ENCODE measurements at regions not wholly inside any gene's neighbourhood (a gene's known extent, or its start where the extent isn't known, plus 50 kb on each side); places are given as distances from the start of the nearest gene placed in this dataset.

DNA sequence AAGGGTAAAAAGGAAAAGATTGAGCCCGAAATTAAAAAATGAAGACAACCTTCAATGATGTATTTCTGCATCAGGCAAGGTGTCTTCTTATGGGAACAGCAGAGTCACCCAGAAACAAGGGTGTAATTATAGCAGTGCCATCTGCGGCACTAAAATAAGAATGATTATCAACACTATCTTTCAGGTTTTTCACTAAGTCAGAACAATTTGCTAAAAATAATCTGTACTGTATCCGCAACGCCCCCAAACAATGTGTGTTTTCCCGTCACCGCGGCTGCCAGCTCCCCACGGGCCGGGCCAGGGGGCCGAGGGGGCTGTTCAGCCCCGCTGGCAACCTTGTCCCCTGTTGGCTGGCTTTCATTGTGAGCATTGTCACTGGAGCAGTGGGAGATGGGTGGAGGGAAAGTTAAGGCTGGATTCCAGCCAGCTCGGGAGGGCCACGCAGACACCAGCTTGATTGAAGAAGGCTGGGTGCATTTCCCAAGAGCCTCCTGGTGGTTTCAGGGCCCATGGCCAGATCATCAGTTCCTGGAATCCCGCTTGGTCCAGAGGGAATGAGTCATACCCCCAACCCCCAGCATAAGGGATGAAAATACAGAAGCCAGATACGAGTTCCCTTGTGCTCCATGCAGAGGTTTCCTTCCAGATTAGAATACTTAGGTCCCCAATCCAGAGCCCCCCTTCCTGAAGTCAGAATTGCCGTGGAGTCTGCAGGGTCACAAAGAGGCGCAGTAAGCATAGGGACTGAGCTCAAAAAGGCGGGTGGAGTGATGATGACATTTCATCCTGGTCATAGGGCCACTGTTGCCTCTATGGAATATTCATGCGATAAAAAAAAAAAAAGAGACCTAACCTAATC lies 90.2 kb upstream of the KLF13 start:
- no peak overlapping the region for H3K4me3 ChIP-seq (ENCODE audit: low read depth, low read length)
- TF ChIP-seq, protein P1, sequence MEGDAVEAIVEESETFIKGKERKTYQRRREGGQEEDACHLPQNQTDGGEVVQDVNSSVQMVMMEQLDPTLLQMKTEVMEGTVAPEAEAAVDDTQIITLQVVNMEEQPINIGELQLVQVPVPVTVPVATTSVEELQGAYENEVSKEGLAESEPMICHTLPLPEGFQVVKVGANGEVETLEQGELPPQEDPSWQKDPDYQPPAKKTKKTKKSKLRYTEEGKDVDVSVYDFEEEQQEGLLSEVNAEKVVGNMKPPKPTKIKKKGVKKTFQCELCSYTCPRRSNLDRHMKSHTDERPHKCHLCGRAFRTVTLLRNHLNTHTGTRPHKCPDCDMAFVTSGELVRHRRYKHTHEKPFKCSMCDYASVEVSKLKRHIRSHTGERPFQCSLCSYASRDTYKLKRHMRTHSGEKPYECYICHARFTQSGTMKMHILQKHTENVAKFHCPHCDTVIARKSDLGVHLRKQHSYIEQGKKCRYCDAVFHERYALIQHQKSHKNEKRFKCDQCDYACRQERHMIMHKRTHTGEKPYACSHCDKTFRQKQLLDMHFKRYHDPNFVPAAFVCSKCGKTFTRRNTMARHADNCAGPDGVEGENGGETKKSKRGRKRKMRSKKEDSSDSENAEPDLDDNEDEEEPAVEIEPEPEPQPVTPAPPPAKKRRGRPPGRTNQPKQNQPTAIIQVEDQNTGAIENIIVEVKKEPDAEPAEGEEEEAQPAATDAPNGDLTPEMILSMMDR (IDR thresholded peaks at IDR 0.05; ENCODE audit: low read depth, low read length) = no peak

DNA sequence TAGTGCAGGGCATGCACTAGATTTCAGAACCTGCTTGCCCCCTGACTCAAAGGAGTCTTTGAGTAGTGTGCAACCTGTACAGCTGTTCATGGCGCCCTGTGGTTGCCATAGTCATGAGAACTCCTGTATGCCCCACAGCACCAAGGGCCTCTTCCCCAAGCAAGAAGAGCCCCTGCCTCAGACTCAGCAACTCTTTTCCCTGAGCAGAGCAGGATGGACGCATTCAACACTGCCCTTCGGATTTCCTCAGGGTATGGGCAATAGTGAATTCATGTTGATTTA lies 89.7 kb upstream of the KLF13 start:
- TF ChIP-seq, protein P1 (IDR thresholded peaks at IDR 0.05; ENCODE audit: low read depth, low read length) = no peak
- no peak overlapping the region for H3K4me3 ChIP-seq (ENCODE audit: low read depth, low read length)

DNA sequence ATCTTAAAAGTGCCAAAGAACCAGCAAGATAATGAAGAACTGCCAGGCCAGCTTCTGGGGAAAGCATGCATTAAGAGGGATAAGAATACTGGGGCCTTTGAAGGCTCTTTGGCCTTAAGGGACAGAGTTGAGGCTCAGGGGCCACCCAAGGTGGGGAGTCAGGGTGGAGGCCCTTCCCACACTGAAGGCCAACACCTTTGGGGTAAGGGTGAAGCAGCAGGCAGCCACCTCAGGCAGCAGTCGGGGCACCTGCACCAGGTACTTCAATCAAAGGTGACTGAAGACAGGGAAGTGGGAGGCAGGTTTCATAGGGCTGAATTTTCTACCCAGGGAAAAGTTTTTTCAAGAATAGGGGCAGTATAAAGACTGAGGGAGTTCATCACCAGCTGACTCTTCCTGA lies 87.7 kb upstream of the KLF13 start:
- TF ChIP-seq, protein P1 (IDR thresholded peaks at IDR 0.05; ENCODE audit: low read depth, low read length) = no peak
- no peak overlapping the region for H3K4me3 ChIP-seq (ENCODE audit: low read depth, low read length)

DNA sequence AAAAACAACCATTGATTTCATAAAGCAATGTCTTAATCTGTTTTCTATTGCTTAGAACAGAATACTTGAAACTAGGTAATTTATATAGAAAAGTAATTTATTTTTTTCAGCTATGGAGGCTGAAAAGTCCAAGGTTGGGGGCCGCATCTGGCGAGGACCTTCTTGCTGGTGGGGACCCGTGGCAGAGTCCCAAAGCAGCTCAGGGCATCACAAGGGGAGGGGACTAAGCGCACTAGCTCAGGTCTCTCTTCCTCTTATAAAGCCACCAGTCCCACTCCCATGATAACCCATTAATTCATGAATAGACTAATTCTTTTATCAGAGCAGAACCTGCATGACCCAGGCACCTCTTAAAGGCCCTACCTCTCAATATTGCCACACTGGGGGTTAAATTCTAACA lies 87.2 kb upstream of the KLF13 start:
- TF ChIP-seq, protein P1 (IDR thresholded peaks at IDR 0.05; ENCODE audit: low read depth, low read length) = no peak
- no peak overlapping the region for H3K4me3 ChIP-seq (ENCODE audit: low read depth, low read length)

DNA sequence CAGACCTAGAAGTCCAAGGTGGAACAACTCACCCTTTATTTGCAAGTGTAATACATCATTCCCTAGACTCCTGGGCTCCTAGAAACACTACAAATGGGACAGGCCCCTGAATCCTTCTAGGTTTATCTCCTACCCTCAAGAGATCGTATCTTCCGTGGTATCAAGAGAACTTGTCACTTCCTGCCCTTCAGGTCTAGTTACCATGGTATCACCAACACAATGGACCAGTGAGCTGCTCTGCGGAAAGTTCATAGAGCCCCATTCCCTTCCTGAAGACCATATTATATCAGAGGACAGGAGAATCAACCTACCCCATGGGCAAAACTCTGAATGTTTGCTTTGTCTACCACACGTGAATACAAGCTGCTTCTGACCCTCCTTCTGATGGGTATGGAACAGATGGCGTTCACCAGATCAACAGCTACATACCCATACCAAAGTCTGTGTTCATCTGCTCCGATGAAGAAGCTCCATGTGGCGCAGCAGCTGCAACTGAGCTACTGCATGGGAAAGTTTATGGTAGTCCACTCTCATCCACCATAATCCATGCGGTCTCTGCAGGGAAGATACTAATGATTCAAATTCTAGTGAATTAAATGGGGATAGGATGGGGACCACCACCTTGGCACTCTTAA lies 84.6 kb upstream of the KLF13 start:
- TF ChIP-seq, protein P1 (IDR thresholded peaks at IDR 0.05; ENCODE audit: low read depth, low read length) = no peak
- no peak overlapping the region for H3K4me3 ChIP-seq (ENCODE audit: low read depth, low read length)

DNA sequence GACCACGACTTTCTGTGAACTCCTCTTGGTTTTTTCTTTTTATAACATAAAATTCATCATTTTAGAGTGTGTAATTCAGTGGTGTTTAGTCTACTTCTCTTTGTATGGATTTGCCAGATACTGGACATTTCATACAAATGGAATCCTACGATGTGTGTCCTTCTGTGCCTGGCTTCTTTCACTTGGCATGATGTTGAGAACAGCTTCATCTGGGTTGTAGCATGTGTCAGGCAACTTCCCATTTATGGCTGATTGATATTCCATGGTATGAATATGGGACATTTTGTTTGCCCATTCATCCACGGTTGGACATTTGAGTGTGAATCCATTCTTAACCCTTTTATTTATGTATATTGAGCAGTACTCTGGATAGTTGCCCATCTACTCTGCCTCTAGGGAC lies 82.7 kb upstream of the KLF13 start:
- no peak overlapping the region for H3K4me3 ChIP-seq (ENCODE audit: low read depth, low read length)
- TF ChIP-seq, protein P1 (IDR thresholded peaks at IDR 0.05; ENCODE audit: low read depth, low read length) = no peak

DNA sequence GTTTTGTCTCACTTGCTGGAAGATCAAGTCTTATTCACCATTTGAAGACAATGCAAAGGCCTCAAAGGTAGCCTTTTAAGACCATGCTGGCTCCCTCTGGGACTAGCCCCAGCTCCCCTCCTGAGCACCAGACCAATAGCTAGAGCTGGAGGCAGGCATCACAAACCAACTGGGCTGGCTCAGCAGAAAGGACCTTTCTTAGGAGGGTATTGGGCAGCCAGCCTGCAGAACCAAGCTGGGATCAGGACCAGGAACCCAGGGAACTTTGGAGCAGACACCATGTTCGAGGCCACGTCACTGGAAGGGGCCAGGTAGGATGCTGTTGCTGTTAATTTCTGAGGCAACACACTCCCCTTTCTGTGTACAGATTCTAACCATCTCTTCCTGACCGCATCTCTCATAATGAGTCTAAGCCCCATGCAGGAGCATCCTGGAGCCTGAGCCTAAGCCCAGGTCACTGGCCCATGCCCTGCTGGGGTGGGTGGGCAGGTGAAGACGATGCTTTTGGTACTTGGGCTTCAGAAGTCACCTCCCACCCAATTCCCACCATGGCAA lies 81.4 kb upstream of the KLF13 start:
- TF ChIP-seq, protein P1 (IDR thresholded peaks at IDR 0.05; ENCODE audit: low read depth, low read length) = no peak
- no peak overlapping the region for H3K4me3 ChIP-seq (ENCODE audit: low read depth, low read length)
